NCI-H1092 (cell line): ENCODE measurements at regions not wholly inside any gene's neighbourhood (a gene's known extent, or its start where the extent isn't known, plus 50 kb on each side); places are given as distances from the start of the nearest gene placed in this dataset.

ENCODE experiments used
- DNase-seq: peaks from one replicate; lab custom pipeline; 2025; lab: John Stamatoyannopoulos, UW

DNA sequence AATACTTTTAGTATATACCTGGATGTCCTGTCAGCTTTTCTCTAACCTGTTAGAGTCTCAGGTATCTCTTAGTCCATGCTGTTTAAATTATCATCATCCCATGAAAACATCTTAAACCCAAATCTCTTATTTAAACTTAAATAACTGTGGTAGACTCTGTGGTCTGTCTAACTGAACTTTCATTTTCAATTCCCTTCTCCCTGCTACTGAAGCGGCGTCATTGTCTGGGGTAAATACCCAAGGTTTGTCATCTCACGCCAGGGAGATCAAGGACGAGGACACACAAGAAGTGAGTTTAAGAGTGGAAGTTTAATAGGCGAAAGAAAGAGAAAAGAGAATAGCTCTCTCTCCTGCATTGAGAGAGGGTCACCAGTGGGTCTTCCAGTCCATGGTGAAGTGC, 804.4 kb upstream of the CELF2 start:
- DNase-seq: no peak

DNA sequence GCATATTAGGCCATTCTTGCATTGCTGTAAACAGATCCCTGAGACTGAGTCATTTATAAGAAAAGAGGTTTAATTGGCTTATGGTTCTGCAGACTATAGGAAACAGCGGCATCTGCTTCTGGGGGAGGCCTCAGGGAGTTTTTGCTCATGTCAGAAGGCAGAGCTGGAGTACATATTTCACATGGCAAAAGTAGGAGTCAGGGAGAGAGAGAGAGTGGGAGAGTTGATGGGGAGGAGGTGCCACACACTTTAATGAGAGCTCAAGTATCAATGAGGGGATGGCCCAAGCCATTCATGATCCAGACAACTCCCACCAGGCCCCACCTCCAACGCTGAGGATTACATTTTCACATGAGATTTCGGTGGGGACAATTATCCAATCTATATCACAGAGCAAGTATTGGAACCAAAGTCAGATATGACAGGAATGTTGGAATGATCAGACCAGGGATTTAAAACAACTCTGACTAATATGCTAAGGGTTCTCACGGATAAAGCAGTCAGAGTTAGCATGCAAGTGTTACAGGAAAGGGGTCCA, 795.3 kb upstream of the CELF2 start:
- no peak for DNase-seq

DNA sequence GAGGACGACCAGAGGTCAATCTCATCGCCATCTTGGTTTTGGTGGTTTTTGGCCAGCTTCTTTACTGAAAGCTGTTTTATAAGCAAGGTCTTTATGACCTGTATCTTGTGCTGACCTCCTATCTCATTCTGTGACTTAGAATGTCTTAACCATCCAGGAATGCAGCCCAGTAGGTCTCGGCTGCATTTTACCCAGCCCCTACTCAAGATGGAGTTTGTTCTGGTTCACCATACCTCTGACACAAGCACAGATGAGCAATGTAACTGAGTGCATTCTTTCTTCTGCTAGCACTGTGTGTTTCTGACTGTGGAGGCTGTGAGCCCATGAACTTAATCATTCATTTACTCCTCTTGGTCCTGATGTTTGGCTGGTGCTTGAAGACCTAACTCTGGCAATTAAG, 794.5 kb upstream of the CELF2 start:
- DNase-seq: no peak

DNA sequence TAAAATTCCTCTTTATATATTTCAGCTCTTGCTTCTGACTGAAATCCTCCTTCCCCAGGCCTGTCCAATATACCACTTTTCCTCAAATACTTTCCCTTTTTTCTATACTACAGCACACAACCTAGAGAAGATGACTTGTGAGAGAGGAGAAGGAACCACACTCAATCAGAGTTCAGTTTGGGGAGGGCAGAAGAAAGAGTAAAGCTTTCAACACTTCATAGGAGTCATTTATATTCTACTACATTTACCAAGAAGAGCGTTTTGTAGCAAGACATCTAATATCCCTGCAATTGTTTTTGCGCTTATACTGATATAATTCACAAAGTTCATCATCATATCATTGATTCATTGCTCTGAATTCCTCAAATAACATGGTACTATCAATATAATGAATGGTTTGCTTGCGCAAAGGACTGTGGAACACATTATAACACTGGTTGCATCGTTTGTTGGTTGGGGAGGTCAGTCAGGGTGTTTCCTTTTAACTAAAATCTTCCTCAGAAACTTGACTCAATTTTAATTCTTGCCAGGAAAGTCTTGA, 792.5 kb upstream of the CELF2 start:
- no peak for DNase-seq

DNA sequence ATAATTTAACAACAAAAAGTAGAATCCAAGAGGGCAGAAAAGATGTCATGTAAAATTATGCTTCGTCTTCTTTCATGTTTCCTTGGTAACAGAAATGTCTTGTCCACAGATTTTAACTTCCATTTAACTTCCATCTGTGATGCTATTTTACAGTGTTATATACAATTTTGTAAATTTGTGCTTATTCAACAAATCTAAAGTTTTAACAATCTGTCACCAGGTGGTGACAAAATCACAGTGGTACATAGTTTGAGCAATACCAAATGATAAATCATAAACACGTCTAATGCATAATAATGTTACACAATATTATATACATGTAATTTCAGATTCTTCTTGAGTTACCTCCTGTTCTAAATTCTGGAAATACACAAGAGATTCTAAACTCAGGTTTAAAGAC, 784.4 kb upstream of the CELF2 start:
- no peak for DNase-seq

DNA sequence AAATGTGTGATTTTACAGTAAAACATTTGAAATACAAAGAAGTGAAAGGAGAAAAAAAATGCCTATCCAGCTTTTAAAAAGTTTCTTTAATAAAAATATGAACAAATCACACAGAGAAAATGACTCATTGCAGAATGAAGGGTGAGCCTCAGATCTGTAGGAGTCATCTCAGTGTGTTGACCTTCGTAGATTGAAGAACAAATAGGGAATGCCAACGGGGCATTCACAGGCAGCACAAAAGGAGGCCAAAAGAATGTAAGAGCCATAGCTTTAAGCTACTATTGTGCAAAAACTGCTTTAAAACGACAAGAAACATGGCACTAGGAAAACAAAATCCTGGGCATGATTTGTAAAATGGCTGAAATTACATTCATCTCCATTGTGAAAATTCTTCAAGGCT, 782.7 kb upstream of the CELF2 start:
- no peak for DNase-seq

DNA sequence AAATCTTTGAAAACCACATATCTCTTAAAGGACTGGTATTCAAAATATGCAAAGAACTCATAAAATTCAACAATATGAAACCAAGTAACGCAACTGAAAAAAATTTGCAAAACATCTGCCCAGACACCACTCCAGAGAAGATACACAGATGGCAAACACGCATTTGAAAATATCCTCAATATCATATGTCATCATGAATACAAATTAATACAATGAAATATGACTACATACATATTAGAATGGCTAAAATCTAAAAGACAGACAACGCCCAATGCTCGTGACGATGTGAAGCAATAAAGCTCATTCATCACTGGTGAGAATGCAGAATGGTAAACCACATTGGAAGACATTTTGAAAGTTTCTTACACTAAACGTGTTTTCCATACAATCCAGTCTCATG, 770.1 kb upstream of the CELF2 start:
- no peak for DNase-seq

DNA sequence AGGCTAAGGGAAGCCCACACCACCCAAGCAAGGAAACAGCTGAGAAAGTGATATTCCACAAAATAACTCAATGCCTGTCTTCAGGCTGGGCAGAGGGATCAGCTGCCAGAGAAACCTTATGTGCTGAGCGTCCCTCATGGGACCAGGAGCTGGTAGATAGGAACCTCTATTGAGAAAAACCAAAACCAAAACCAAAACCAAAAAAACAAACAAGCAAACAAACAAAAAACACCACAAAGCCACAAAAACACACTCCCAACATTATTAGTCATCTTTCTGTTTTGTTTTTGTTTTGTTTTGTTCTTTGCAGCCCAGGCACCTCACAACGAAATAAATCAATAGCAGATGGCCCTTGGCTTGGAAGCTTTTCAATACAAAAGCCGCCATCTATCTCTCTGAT, 760.8 kb upstream of the CELF2 start:
- DNase-seq: no peak

DNA sequence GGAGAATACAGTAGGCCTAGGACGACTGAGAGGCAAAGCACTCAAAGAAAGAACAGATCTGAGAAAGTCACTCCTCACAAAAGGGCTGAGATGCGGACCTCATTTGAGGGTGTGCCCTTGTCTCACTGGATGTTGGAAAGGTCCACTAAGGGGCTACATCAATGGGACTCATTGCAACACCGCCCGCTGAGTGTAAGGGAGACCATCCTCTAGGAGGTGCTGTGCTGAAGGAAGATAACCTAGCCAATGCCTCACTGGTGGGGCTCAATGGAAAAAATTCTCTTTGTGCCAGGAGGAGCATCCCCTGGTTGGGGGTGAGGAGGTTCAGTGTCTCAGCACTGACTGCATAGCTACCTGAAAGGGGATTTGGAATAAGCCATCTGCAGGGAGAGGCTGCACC, 758.7 kb upstream of the CELF2 start:
- DNase-seq: no peak

DNA sequence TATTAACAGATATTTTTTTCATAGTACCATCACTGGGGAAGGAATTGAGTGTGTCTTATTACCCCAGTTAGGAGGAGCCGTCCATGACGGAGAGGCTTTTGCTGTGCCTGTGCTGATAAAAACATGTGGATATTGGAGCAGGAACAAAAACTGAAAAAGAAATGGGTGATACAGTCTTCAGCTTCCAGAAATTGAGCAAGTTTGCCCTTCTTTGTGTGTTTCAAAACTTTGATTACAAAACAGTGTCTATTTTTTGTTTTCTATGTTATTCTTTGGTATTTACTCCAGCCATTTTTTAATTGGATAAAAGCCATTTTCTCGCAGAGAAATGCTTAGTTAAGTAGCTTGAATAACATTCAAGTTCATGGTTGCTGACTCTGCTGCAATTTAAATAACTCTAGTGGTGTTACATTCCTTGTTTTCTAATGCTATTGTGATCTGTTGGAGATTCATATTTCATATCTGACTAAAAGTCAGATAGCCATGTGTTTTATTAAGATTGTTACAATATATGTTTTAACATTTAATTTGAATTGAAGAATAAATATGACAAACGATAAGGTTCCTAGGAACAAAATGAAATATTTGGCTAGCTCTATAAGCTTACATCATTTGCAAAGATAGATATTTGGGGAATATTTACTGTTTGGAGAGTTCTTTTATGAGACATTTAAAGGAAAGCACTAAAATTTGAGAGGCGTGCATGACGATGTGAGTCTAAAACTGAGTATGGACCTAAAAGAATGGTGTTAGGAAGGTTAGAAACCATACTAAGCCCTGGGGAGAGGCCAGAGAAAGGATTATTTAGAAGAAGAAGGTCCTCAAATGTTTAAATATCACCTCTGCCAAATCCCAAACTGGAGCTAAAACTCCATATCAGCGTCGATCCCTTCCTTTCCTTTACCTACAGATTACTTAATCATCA, 747.3 kb upstream of the CELF2 start:
- DNase-seq: no peak

DNA sequence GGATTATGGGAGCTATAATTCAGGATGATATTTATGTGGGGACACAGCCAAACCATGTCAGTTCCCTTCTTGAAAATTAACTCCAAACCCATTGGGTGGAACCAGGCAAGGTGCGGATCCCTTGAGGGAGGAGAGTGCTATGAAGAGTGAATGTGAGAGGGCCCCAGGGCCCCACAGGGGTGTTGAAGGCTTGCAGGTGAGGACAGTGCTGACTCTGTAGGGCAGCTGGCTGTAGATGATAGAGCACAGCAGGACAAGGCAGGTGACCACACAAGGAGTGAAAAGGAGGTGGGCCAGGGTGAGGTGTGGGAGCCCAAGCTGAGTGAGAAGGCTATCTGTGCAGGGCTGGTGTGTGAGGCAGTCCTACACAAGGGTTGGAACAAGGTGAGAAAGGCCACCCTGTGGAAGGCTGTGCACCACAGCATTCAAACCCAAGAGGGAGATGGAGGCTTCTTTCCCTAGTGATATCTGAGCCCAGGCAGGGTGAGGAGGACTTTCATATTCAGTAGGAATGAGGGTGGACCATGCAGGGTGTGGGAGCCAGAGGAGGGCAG, 746.0 kb upstream of the CELF2 start:
- no peak for DNase-seq

DNA sequence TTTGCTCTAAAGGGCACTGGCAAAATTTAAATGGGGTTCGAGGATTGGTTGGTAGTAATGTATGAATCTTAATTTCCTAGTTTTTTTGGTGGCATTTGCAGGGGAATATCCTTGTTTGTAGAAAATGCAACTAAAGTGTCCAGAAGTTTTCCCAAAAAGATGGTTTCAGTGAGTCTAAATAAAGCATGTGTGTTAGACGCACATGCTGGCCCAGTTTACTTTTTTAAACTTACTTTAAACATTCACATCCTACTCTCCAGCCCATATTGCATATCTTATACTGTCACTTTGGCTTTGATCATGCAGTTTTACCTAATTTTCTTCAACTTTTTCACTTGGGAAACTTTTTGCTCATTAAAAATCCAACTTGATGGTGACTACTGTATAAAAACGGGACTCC, 744.0 kb upstream of the CELF2 start:
- no peak for DNase-seq

DNA sequence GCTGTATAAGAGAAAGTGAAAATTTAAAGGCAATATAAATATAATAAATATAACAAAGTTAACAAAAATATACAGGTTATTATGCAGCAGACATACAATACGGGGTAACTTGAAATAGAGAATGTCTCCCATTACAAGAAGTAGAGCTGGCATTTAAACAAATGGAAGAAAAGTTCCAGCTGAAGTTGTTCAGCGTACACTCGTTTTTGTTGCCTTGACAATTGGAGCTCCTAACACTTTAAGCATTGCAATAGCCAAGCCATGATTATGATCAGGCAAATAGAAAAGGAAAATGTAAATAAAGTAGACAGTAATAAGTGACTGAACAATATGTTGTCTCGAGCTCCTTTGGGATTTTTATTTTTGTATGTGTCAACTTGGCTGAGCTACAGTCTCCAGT, 737.8 kb upstream of the CELF2 start:
- no peak for DNase-seq

DNA sequence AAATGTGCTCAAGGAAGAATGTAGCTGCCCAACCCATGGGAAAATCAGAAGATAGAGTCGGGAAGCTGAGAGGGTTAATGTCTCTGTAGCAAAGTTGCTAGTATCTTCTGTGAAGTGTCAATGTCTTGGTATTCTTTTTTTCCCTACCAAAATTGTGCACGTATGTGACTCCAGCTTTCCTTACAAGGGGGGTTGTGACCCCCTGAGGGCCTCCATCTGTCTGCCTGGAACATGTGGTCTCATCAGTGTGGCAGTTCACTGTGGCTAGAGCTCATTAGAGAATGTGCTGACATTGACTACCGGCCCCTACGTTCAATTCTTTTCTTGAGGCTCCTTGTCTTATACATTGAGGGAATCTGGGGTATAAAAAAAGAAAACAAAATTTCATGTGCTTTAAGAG, 725.2 kb upstream of the CELF2 start:
- DNase-seq: no peak

DNA sequence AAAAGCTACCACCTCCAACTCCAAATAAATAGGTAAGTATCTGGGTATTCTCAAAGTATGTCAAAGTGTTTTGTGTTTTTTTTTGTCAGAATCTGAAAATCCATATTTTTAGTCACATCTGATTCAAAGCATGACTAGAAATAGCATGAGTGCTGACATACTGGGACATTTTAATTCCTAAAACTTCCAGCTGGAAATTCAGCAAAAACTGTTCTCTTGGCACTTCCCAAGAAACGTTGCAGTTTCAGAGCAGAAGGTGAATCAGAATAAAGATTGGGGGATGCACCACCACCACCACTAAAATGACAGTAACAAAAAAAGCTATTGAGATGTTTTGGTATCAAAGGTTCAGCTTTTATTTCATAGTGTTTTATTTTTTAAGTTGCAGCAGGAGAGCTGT, 724.6 kb upstream of the CELF2 start:
- DNase-seq: no peak

DNA sequence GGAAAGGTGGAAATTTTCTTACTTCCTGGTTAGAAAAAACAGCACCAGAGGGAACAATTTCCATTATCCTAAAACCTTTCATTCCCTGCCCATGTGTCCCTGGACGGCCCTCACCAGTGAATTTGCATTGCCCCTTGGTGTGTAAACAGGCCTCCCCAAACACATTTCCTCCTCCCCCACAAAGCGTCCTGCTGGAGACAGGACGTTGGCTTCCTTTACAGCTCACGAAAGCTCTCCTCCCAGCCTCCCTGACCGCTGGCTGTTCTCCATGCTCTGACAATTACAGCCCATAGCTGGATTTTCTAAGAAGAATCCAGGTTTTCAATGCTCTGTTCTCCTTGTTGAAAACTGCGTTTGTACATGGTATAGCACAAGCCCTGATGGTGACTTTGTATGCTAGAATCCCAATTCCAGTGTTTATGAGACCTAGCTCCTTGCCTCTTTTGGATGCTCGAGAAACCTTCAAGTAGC, 724.2 kb upstream of the CELF2 start:
- no peak for DNase-seq

DNA sequence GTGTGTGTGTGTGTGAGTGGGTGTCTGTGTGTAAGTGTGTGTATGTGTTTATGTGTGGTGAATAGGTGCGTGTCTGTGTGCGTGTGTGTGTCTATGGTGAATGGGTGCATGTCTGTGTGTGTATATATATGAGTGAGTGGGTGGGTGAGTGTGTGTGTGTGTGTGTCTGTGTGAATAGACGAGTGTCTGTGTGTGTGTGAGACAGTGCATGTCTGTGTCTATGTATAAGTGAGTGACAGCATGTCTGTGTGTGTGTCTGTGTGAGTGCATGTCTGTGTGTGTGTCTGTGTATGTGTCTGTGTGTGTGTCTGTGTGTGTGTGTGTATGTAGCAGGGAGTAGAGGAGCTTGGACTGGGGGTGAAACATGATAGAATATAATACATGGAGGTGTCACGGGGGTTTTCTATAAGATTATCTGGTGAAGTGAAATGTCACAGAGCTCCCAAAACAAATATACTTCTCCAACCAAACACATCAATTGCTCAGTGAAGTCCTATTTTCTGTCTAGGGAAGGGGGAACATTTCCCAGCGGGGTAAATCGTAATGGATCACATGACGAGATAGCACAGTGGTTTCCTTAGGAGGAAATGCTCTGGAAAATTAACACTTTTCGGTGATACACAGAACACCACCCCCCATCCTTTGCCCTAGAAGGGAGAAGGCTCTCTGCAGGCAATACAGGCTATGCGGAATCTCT, 723.3 kb upstream of the CELF2 start:
- DNase-seq: no peak

DNA sequence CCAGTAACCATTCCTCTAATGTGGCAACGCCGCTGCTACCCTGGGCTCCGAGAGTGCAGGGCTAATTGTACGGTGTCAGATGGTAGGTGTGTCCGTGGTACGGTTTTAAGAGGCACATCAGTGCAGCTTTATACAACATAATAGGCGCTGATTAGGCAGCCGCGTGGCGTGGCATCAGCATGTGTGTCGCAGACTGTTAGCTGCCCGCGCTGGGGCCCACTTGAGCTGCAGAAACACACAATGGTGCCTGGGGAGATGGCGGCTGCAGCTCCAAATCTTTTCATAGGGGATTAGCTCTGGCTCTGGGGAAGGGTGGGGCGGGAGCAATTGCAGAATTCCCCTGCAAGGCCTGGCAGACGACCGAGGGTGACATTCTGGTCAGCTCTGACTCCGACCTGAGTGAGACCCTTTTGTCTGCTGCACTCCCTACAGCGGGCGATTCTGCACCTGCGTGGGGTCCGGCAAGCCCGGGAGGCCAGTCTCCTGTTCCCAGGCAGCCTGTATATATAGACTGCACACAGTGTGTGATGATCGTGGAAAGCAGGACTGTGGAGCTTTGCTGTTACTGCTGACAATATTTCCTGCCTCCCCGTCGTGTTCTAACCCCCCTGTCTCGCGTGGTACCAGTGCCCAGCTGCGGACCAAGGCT, 722.7 kb upstream of the CELF2 start:
- DNase-seq: peak; percentile 2

DNA sequence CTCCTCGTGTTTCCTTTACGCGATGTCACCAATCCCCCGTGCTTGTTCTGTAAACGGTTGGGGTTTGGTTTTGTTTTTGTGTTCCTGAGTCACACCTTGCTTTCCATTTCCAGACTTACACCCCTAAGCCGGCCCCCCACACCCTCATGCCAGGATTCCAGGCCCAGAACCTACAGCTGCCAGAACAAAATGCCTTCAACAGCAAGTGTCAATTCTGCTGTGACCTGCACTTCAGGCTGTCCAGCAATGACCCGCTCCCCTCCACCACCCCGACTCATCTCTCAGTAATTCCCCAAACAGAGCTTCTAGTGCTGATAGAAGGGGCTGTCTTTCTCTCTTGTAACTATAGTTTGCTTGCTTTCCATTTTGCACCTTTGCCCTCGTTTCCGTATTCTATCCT, 722.1 kb upstream of the CELF2 start:
- no peak for DNase-seq

DNA sequence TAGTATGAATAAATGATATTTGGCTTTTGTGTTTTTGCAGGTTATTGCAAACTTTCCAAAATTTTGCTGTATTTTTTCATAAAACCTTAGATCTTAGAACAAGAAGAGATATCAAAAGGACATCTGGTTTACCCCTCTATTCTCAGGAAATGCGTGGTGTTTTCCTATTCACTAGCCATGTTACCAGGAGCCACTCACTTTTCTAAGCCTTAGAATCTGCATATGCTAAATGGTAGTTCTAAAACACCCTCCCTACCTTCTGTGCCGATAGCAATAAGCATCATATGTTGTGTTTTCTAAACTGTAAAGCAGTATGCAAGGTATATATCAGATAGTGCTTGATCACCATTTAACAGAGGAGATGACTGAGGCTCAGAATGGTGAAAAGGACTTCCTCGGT, 715.0 kb upstream of the CELF2 start:
- DNase-seq: no peak

DNA sequence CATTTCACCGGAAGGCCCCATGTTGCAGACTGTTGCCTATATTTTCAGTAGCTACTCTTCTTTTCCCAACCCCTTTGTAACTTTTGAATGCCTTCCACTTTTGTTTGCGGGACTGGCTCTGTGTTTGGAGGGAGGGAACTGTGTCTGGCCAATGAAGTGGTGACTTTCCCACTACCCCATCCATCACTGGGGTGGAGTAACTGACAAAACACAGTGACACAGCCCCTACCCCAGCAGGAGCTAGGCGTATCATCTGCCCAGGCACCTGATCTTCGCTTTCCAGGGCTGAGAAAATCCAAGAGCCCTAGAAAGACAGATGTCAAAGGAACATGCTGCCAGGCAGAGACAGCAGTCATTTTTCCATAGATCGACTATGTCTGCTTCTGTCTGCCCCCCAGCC, 710.6 kb upstream of the CELF2 start:
- no peak for DNase-seq

DNA sequence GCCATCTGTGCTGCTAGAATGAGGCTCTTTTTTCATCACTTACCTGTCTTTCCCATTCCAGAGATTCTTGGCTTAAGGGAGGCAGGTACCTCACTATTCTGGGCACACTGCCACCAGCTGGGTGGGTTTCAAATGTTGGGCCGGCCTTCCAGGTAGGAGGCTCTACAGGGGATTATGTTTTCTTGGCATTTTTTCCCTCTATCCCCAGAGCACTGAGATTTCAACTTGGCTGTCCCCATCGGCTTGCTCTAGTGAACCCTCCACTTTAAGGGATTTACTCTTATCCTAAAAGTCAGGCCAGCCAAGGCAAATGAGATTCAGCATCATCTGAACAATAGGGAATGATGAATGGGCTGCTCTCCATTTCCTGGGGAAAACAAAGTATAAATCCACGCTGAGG, 710.1 kb upstream of the CELF2 start:
- DNase-seq: no peak
